Lower lobe of right lung (tissue), 2 donors: ENCODE measurements at regions not wholly inside any gene's neighbourhood (a gene's known extent, or its start where the extent isn't known, plus 50 kb on each side); places are given as distances from the start of the nearest gene placed in this dataset.

Source experiments
- ATAC-seq, 2 donors: fragments of 200-7000 bp; cut with Tn5 transposase; one replicate each; pipeline ENCODE4 v1.9.1; 2020 to 2022; ENCODE audit warnings: mild to moderate bottlenecking in 2 of 2, moderate library complexity in 2 of 2
- DNase-seq: peaks from one replicate; pipeline ENCODE4 v3.0.0-alpha.2; 2020
- H3K27ac ChIP-seq: fragments of 200-600 bp; one replicate; pipeline ENCODE4 v1.8.0; 2022
- H3K27me3 ChIP-seq: fragments of 200-600 bp; one replicate; pipeline ENCODE4 v1.8.0; 2022; ENCODE audit warnings: low read depth
- H3K36me3 ChIP-seq: fragments of 200-600 bp; one replicate; pipeline ENCODE4 v1.8.0; 2022; ENCODE audit warnings: mild to moderate bottlenecking
- H3K4me1 ChIP-seq: fragments of 200-600 bp; one replicate; pipeline ENCODE4 v1.8.0; 2022
- H3K4me3 ChIP-seq: fragments of 200-600 bp; one replicate; pipeline ENCODE4 v1.8.0; 2022; ENCODE audit warnings: mild to moderate bottlenecking
- H3K9me3 ChIP-seq: fragments of 200-600 bp; one replicate; pipeline ENCODE4 v1.8.0; 2022
- intact Hi-C: fragments of 100-400 bp; cut with DNase I; formaldehyde crosslinking; loops from one replicate; pipeline ENCODE4 v1.11.0; 2022
- TF ChIP-seq, protein P1 (sequence below): fragments of 200-600 bp; IDR thresholded peaks from one replicate; pipeline ENCODE4 v1.8.0; 2022; ENCODE audit warnings: antibody characterized with exemption, mild to moderate bottlenecking
- donor health status: DM: no; HTN: yes; CAD: no; lungs with severe emphysema.

DNA sequence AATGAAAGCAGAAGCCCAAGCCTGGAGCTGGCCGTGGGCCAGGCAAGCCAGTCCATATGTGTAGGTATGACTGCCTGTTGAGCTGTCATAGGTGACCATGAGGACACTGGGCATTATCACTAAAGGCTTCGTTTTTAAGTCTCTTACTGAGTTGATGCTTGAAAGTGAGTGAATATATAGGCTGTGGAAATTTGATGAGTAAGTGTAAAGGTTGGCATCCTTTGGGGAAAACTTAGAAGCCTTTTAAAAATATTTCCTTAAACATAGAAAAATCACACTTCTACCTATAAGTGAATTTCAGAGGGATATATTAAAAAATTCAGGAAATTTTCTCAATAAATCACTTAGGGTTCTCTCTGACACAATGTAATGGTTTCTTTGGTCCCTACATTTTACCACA is 396.5 kb downstream of the FOXG1 start:
- ATAC-seq, result no peak
- no peaks in the 10 kb centered on the region for H3K9me3 ChIP-seq
- no peak for DNase-seq
- H3K27me3 ChIP-seq, result no peaks in the 10 kb centered on the region
- H3K27ac ChIP-seq, result no peak overlapping the region
- H3K36me3 ChIP-seq, result no peaks in the 10 kb centered on the region
- no peaks in the 10 kb centered on the region for H3K4me1 ChIP-seq
- intact Hi-C loops, result no loop called here
- TF ChIP-seq, protein P1, sequence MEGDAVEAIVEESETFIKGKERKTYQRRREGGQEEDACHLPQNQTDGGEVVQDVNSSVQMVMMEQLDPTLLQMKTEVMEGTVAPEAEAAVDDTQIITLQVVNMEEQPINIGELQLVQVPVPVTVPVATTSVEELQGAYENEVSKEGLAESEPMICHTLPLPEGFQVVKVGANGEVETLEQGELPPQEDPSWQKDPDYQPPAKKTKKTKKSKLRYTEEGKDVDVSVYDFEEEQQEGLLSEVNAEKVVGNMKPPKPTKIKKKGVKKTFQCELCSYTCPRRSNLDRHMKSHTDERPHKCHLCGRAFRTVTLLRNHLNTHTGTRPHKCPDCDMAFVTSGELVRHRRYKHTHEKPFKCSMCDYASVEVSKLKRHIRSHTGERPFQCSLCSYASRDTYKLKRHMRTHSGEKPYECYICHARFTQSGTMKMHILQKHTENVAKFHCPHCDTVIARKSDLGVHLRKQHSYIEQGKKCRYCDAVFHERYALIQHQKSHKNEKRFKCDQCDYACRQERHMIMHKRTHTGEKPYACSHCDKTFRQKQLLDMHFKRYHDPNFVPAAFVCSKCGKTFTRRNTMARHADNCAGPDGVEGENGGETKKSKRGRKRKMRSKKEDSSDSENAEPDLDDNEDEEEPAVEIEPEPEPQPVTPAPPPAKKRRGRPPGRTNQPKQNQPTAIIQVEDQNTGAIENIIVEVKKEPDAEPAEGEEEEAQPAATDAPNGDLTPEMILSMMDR, result no peak
- H3K4me3 ChIP-seq, result no peak overlapping the region

DNA sequence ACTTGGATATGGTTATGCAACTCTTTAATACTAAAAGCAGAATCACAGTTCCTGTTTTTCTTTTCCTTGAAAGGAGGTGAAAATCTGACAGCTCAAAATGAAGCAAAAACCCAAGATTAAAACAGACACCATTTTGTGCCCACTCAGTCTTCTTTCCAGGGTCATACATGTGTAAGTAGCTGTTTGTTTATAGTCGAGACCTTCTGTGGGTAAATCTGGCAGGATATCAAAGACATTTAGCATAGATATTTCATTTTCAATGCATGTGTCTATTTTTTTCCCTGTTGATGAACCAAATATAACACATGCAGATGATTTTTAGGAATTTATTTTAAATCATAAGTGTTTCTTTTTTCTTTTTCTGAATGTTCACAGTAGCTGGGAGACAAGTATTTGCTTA is 398.8 kb downstream of the FOXG1 start:
- TF ChIP-seq, protein P1, result no peak
- Histone ChIP-seq H3K27me3 (no peaks in the 10 kb centered on the region), H3K4me3 (no peak overlapping the region), H3K36me3 (no peaks in the 10 kb centered on the region), H3K27ac (no peak overlapping the region), H3K4me1 (no peaks in the 10 kb centered on the region), H3K9me3 (no peaks in the 10 kb centered on the region)
- ATAC-seq (no peak), DNase-seq (no peak)
- intact Hi-C loops, result no loop called here

DNA sequence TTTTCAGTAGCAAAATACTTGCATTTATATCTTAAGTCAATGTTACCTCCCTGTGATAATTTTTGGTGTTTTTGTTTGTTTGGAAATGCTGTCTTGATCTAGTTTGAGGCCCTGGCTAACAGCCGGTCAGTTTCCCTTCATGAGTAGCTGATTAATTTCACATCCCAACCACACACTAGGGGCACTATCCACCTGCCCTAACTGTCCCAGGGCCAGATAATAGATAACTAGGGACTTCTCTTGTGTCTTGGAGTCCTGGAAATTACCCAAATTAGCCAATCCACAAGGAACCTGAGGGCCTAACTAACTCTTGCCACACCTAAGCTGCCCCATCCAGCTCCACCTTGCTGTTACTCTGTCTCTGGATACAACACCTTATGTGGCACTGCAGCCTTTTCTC is 399.9 kb downstream of the FOXG1 start:
- intact Hi-C loops, result no loop called here
- no peak overlapping the region for H3K27ac ChIP-seq
- H3K4me1 ChIP-seq, result no peaks in the 10 kb centered on the region
- TF ChIP-seq, protein P1, result no peak
- H3K27me3 ChIP-seq, result no peaks in the 10 kb centered on the region
- DNase-seq (no peak), ATAC-seq (no peak)
- H3K36me3 ChIP-seq, result no peaks in the 10 kb centered on the region
- H3K4me3 ChIP-seq, result no peak overlapping the region
- no peaks in the 10 kb centered on the region for H3K9me3 ChIP-seq

DNA sequence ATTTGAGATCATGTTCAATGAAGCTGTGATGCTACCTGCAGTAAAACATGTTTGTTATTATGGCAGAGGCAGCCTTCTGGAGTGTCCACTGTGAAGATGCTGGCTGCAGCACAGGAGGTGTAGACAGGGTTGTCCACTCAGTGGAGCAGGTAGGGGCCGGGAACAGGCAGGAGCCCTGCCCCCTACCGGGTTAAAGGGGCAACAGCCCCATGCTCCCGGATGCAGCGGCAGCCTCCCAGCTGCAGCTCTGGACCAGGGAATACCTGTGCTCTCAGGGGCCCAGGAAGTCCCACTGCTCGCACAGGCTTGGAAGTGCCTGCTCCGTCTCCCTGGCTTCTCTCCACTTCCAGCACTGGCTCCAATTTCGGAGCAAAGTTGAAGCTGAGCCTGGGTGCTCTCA is 401.6 kb downstream of the FOXG1 start:
- Histone ChIP-seq H3K4me3 (no peak overlapping the region), H3K9me3 (no peaks in the 10 kb centered on the region), H3K27ac (no peak overlapping the region), H3K4me1 (no peaks in the 10 kb centered on the region), H3K27me3 (no peaks in the 10 kb centered on the region), H3K36me3 (no peaks in the 10 kb centered on the region)
- intact Hi-C loops, result no loop called here
- DNase-seq (no peak), ATAC-seq (peak; percentile 9 to 45)
- TF ChIP-seq, protein P1, result no peak

DNA sequence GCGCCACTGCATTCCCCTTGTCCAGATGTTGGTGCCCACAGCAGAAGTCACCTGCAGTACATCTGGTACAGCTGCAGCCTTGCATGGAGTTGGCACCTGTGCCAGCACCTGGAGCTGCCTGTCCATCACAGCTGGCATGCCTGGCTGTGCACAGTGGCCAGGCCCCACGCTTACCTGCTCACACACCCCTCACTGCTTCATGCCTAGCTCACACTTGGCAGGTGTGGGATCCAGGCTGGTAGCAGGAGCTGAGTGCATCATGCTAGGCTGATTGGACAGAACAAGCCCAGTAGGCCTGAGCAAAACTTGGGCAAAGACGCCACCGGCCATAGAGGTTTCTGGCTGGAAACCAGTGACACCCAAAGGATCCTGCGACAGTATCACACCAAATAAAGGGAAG is 402.8 kb downstream of the FOXG1 start:
- Histone ChIP-seq H3K9me3 (no peaks in the 10 kb centered on the region), H3K4me1 (no peaks in the 10 kb centered on the region), H3K4me3 (no peak overlapping the region), H3K27me3 (no peaks in the 10 kb centered on the region), H3K36me3 (no peaks in the 10 kb centered on the region), H3K27ac (no peak overlapping the region)
- no peak for DNase-seq
- peak in 1 of 2 donors; percentile 28 for ATAC-seq
- intact Hi-C loops, result no loop called here
- TF ChIP-seq, protein P1, result no peak

DNA sequence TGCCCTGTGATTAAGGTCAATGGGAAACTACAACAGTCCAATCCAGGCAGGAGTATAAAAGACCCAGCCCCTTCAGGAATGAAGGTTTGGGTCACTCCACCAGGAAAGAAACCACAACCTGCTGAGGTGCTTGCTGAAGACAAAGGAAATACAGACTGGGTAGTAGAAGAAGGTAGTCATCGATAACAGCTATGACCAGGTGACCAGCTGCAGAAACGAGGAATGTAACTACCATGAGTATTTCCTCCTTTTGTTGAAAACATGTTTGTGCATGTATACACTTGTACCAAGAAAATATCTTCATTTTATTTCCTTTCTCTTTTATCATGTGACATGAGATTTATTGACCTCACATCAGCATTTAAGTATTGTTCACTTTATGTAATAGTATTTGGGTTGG is 409.1 kb downstream of the FOXG1 start:
- Histone ChIP-seq H3K27me3 (no peaks in the 10 kb centered on the region), H3K36me3 (no peaks in the 10 kb centered on the region), H3K4me1 (no peaks in the 10 kb centered on the region), H3K4me3 (no peak overlapping the region), H3K27ac (no peak overlapping the region), H3K9me3 (no peaks in the 10 kb centered on the region)
- TF ChIP-seq, protein P1, result no peak
- ATAC-seq (no peak), DNase-seq (no peak)
- intact Hi-C loops, result no loop called here
